ENCODE measurements at regions not wholly inside any gene's neighbourhood (a gene's known extent, or its start where the extent isn't known, plus 50 kb on each side); places are given as distances from the start of the nearest gene placed in this dataset.

GRCh38 chr11:131037873-131038272, 121.6 kb upstream of the SNX19 start:
- no peak for TF ChIP-seq PPARA (CRISPR knock-in tag; IDR thresholded peaks at IDR 0.05; ENCODE audit: borderline replicate concordance)
- TF ChIP-seq ISL1 (CRISPR knock-in tag; IDR thresholded peaks at IDR 0.05): no peak
- no peak for TF ChIP-seq PATZ1 (CRISPR knock-in tag; IDR thresholded peaks at IDR 0.05; ENCODE audit: borderline replicate concordance)
- no peak for TF ChIP-seq ZFP30 (CRISPR knock-in tag; IDR thresholded peaks at IDR 0.05)
- TF ChIP-seq ZNF8 (CRISPR knock-in tag; IDR thresholded peaks at IDR 0.05): no peak
- TF ChIP-seq OSR1 (CRISPR knock-in tag; IDR thresholded peaks at IDR 0.05): no peak
- no peak for TF ChIP-seq CSRNP3 (CRISPR knock-in tag; IDR thresholded peaks at IDR 0.05)
- ATAC-seq: no peak

- ATAC-seq: no peak
- no peak for TF ChIP-seq ZFP3 (CRISPR knock-in tag; IDR thresholded peaks at IDR 0.05)
Measured at GRCh38 chr11:131038597-131038996, 122.3 kb upstream of the SNX19 start.

GRCh38 chr11:131041331-131042040, 125.2 kb upstream of the SNX19 start:
- ATAC-seq: no peak
- TF ChIP-seq ZNF565 (CRISPR knock-in tag; conservative IDR thresholded peaks at IDR 0.05; ENCODE audit: low read depth): no peak
- no peak for TF ChIP-seq ZFP3 (CRISPR knock-in tag; IDR thresholded peaks at IDR 0.05)

GRCh38 chr11:131042041-131042390, 125.7 kb upstream of the SNX19 start:
- no peak for ATAC-seq
- TF ChIP-seq GLIS3 (CRISPR knock-in tag; IDR thresholded peaks at IDR 0.05): no peak
- no peak for TF ChIP-seq TCF4 (CRISPR knock-in tag; IDR thresholded peaks at IDR 0.05; ENCODE audit: borderline replicate concordance)
- no peak for TF ChIP-seq BACH2 (CRISPR knock-in tag; IDR thresholded peaks at IDR 0.05; ENCODE audit: borderline replicate concordance)
- no peak for TF ChIP-seq ZNF565 (CRISPR knock-in tag; conservative IDR thresholded peaks at IDR 0.05; ENCODE audit: low read depth)
- TF ChIP-seq CSDC2 (CRISPR knock-in tag; IDR thresholded peaks at IDR 0.05): no peak
- TF ChIP-seq ISL1 (CRISPR knock-in tag; IDR thresholded peaks at IDR 0.05): no peak
- TF ChIP-seq SNAI2 (CRISPR knock-in tag; IDR thresholded peaks at IDR 0.05): no peak
- TF ChIP-seq ZNF70 (CRISPR knock-in tag; IDR thresholded peaks at IDR 0.05): no peak
- TF ChIP-seq TSHZ2 (CRISPR knock-in tag; IDR thresholded peaks at IDR 0.05): no peak
- no peak for TF ChIP-seq ESRRG (CRISPR knock-in tag; IDR thresholded peaks at IDR 0.05)
- no peak for TF ChIP-seq PPARA (CRISPR knock-in tag; IDR thresholded peaks at IDR 0.05; ENCODE audit: borderline replicate concordance)
- no peak for TF ChIP-seq POU6F1 (CRISPR knock-in tag; IDR thresholded peaks at IDR 0.05; ENCODE audit: borderline replicate concordance, low read depth)
- no peak for TF ChIP-seq ARNTL (CRISPR knock-in tag; IDR thresholded peaks at IDR 0.05; ENCODE audit: borderline replicate concordance, low read depth)
- TF ChIP-seq OSR1 (CRISPR knock-in tag; IDR thresholded peaks at IDR 0.05): no peak
- no peak for TF ChIP-seq PATZ1 (CRISPR knock-in tag; IDR thresholded peaks at IDR 0.05; ENCODE audit: borderline replicate concordance)
- no peak for TF ChIP-seq TOX (CRISPR knock-in tag; IDR thresholded peaks at IDR 0.05; ENCODE audit: borderline replicate concordance)
- TF ChIP-seq RARB (CRISPR knock-in tag; IDR thresholded peaks at IDR 0.05): no peak
- TF ChIP-seq CSRNP3 (CRISPR knock-in tag; IDR thresholded peaks at IDR 0.05): no peak

Data from SK-N-SH treated with all-trans-retinoic acid at 6 μM for 48 hours (cell line).